ENCODE measurements at regions not wholly inside any gene's neighbourhood (a gene's known extent, or its start where the extent isn't known, plus 50 kb on each side); places are given as distances from the start of the nearest gene placed in this dataset.

DNA sequence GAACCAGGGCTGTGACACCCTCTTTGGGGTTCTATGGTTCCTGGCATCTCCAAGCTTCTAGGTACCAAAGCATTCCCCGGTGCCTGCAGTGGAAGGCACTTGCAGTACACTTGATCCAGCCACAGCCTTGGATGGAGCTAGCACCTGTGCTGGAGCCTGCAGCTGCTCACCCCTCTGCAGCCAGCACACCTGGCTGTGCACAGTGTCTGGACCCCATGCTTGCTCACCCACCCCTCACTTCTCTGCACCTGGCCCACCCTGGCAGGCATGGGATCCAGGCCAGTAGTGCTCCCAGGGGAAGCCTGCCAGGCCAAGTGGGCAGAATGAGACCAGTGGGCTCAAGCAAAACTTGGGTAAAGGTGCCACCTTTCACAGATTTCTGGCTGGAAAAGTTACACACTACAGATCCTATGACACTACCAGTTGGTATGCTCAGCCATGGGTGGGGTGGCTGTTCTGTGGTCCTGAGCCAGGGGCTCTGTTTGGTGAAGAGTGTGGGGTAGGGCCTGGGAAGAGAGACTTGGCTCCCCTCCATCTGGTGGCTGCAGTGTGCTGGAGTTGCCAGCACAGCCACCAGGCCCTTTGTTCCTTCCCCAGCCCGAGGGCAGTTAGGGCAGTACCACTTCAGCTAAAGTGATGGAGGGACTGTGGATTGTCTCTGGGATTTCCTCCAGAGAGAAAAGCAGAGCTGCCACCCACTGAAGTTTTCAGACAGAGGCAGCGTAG, 157.8 kb upstream of the LRRC7 start:
- TF ChIP-seq, protein P1, sequence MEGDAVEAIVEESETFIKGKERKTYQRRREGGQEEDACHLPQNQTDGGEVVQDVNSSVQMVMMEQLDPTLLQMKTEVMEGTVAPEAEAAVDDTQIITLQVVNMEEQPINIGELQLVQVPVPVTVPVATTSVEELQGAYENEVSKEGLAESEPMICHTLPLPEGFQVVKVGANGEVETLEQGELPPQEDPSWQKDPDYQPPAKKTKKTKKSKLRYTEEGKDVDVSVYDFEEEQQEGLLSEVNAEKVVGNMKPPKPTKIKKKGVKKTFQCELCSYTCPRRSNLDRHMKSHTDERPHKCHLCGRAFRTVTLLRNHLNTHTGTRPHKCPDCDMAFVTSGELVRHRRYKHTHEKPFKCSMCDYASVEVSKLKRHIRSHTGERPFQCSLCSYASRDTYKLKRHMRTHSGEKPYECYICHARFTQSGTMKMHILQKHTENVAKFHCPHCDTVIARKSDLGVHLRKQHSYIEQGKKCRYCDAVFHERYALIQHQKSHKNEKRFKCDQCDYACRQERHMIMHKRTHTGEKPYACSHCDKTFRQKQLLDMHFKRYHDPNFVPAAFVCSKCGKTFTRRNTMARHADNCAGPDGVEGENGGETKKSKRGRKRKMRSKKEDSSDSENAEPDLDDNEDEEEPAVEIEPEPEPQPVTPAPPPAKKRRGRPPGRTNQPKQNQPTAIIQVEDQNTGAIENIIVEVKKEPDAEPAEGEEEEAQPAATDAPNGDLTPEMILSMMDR (IDR thresholded peaks at IDR 0.05; ENCODE audit: poor library complexity, severe bottlenecking): no peak
- TF ChIP-seq POLR2AphosphoS5 (IDR thresholded peaks at IDR 0.05) (no peak), MXI1 (conservative IDR thresholded peaks at IDR 0.05; ENCODE audit: poor library complexity, severe bottlenecking) (no peak), EZH2 (IDR thresholded peaks at IDR 0.05; ENCODE audit: borderline replicate concordance, insufficient read depth, low read length, poor library complexity, severe bottlenecking) (no peak), EP300 (conservative IDR thresholded peaks at IDR 0.05; ENCODE audit: poor library complexity, severe bottlenecking) (no peak), SMC3 (conservative IDR thresholded peaks at IDR 0.05; ENCODE audit: poor library complexity) (no peak), TAF1 (IDR thresholded peaks at IDR 0.05; ENCODE audit: low read depth) (no peak), RAD21 (conservative IDR thresholded peaks at IDR 0.05) (no peak)
- TF ChIP-seq, protein P2, sequence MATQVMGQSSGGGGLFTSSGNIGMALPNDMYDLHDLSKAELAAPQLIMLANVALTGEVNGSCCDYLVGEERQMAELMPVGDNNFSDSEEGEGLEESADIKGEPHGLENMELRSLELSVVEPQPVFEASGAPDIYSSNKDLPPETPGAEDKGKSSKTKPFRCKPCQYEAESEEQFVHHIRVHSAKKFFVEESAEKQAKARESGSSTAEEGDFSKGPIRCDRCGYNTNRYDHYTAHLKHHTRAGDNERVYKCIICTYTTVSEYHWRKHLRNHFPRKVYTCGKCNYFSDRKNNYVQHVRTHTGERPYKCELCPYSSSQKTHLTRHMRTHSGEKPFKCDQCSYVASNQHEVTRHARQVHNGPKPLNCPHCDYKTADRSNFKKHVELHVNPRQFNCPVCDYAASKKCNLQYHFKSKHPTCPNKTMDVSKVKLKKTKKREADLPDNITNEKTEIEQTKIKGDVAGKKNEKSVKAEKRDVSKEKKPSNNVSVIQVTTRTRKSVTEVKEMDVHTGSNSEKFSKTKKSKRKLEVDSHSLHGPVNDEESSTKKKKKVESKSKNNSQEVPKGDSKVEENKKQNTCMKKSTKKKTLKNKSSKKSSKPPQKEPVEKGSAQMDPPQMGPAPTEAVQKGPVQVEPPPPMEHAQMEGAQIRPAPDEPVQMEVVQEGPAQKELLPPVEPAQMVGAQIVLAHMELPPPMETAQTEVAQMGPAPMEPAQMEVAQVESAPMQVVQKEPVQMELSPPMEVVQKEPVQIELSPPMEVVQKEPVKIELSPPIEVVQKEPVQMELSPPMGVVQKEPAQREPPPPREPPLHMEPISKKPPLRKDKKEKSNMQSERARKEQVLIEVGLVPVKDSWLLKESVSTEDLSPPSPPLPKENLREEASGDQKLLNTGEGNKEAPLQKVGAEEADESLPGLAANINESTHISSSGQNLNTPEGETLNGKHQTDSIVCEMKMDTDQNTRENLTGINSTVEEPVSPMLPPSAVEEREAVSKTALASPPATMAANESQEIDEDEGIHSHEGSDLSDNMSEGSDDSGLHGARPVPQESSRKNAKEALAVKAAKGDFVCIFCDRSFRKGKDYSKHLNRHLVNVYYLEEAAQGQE (IDR thresholded peaks at IDR 0.05; ENCODE audit: borderline replicate concordance): no peak
- Histone ChIP-seq H3K4me2 (ENCODE audit: low read length) (no peak overlapping the region), H3K27me3 (ENCODE audit: insufficient read depth, low read depth, low read length) (no peaks in the 10 kb centered on the region), H3K9ac (ENCODE audit: low read length) (no peak overlapping the region), H3K79me2 (replicated peaks; ENCODE audit: insufficient read depth, low read length) (no peaks in the 10 kb centered on the region), H3K36me3 (ENCODE audit: insufficient read depth, low read length) (no peaks in the 10 kb centered on the region), H3K4me3 (ENCODE audit: low read length) (no peak overlapping the region), H3F3A (ENCODE audit: insufficient read depth, low read length, poor library complexity, severe bottlenecking) (no peaks in the 10 kb centered on the region), H3K27ac (ENCODE audit: low read length) (no peak overlapping the region), H3K9me2 (ENCODE audit: insufficient read depth, low read length) (peaks cover 3% of the 10 kb centered on the region), H2AFZ (ENCODE audit: low read depth, low read length) (no peak overlapping the region), H4K20me1 (ENCODE audit: insufficient read depth) (no peaks in the 10 kb centered on the region), H3K9me3 (ENCODE audit: low read length) (peaks cover 3% of the 10 kb centered on the region)

DNA sequence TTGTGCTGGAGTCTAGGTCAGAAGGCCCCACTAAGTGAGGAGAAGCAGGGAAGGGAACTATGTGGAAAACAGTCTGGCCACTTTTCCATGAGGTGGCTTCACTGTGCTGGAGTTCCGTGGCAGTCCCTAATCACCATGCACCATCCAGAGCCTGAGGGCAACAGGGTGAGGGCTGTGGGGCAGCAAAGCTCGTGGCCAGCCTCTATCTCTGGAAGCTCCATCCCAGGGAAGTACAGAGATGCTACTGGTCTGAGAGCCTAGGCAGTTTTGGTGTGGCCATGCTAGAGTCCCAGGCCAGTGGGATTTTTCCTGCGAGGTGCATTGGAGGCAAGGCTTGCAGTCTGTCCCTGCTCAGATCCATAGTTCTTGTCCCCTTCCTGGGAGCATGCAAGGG, 157.3 kb upstream of the LRRC7 start:
- no peak overlapping the region for H2AFZ ChIP-seq (ENCODE audit: low read depth, low read length)

More for the DNA sequence above, 157.3 kb upstream of the LRRC7 start:
- Histone ChIP-seq H3K36me3 (ENCODE audit: insufficient read depth, low read length) (no peaks in the 10 kb centered on the region), H4K20me1 (ENCODE audit: insufficient read depth) (no peaks in the 10 kb centered on the region), H3K9ac (ENCODE audit: low read length) (no peak overlapping the region), H3F3A (ENCODE audit: insufficient read depth, low read length, poor library complexity, severe bottlenecking) (no peaks in the 10 kb centered on the region), H3K79me2 (replicated peaks; ENCODE audit: insufficient read depth, low read length) (no peaks in the 10 kb centered on the region), H3K27me3 (ENCODE audit: insufficient read depth, low read depth, low read length) (no peaks in the 10 kb centered on the region), H3K27ac (ENCODE audit: low read length) (no peak overlapping the region), H3K9me3 (ENCODE audit: low read length) (peaks cover 3% of the 10 kb centered on the region), H3K9me2 (ENCODE audit: insufficient read depth, low read length) (no peaks in the 10 kb centered on the region), H3K4me3 (ENCODE audit: low read length) (no peak overlapping the region), H3K4me2 (ENCODE audit: low read length) (no peak overlapping the region)
- TF ChIP-seq RAD21 (conservative IDR thresholded peaks at IDR 0.05) (no peak), SMC3 (conservative IDR thresholded peaks at IDR 0.05; ENCODE audit: poor library complexity) (no peak), POLR2AphosphoS5 (IDR thresholded peaks at IDR 0.05) (no peak), TAF1 (IDR thresholded peaks at IDR 0.05; ENCODE audit: low read depth) (no peak), EZH2 (IDR thresholded peaks at IDR 0.05; ENCODE audit: borderline replicate concordance, insufficient read depth, low read length, poor library complexity, severe bottlenecking) (no peak), MXI1 (conservative IDR thresholded peaks at IDR 0.05; ENCODE audit: poor library complexity, severe bottlenecking) (no peak), EP300 (conservative IDR thresholded peaks at IDR 0.05; ENCODE audit: poor library complexity, severe bottlenecking) (no peak)
- TF ChIP-seq, protein P1 (IDR thresholded peaks at IDR 0.05; ENCODE audit: poor library complexity, severe bottlenecking): no peak
- TF ChIP-seq, protein P2 (IDR thresholded peaks at IDR 0.05; ENCODE audit: borderline replicate concordance): no peak
